NT2/D1 (cell line): ENCODE measurements at regions not wholly inside any gene's neighbourhood (a gene's known extent, or its start where the extent isn't known, plus 50 kb on each side); places are given as distances from the start of the nearest gene placed in this dataset.

Experiments used
- DNase-seq: peaks from one replicate; pipeline ENCODE4 v3.0.0-alpha.2; 2011; ENCODE audit warnings: low read depth, low spot score
- H3K27me3 ChIP-seq: 2 replicates; pipeline ENCODE4 v1.6.0; 2011; ENCODE audit warnings: mild to moderate bottlenecking; ENCODE audit not compliant: insufficient read length, insufficient read depth
- H3K36me3 ChIP-seq: 2 replicates; pipeline ENCODE4 v1.6.1; 2011; ENCODE audit warnings: mild to moderate bottlenecking, low read length, mixed read lengths; ENCODE audit not compliant: insufficient read depth, insufficient read length
- H3K4me1 ChIP-seq: 2 replicates; pipeline ENCODE4 v1.5.1; 2011; ENCODE audit not compliant: insufficient read depth, insufficient read length
- H3K4me3 ChIP-seq: 2 replicates; pipeline ENCODE4 v1.5.1; 2011; ENCODE audit warnings: low read depth; ENCODE audit not compliant: insufficient read length
- H3K9ac ChIP-seq: 2 replicates; pipeline ENCODE4 v1.6.0; 2011; ENCODE audit warnings: low read depth; ENCODE audit not compliant: insufficient read length
- H3K9me3 ChIP-seq: 2 replicates; pipeline ENCODE4 v1.5.1; 2011; ENCODE audit warnings: mild to moderate bottlenecking, low read length; ENCODE audit not compliant: insufficient read depth
- SUZ12 ChIP-seq: IDR thresholded peaks from 2 replicates; pipeline ENCODE4 v1.6.1; 2011; ENCODE audit not compliant: insufficient read length, insufficient read depth; ENCODE audit errors: extremely low read depth
- YY1 ChIP-seq: IDR thresholded peaks from 2 replicates; pipeline ENCODE4 v1.6.1; 2011; ENCODE audit not compliant: insufficient read length, insufficient read depth
- ZNF274 ChIP-seq: IDR thresholded peaks from 2 replicates; pipeline ENCODE4 v1.6.1; 2011; ENCODE audit warnings: mild to moderate bottlenecking, low read depth, low read length

DNA sequence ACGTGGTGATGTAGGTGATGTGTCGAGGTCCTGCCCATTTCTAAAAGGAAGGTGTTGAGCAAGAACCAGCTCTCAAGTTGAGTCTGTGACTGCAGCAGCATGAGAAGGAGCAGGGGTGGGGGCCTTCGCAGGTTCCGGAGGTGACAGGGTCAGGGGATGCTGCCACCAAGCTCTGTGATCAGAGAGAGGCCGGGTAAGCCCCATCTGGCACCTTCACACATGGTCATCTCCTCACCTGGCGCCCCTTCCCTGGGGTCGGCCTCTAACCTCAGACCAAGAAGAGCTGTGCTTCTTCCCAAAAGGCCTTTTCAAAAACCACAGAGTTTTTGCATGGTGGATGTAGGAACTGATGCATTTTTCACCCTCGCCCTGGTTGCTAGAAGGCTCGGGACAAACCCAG is 137.6 kb downstream of the CPZ start:
- no peaks in the 10 kb centered on the region for H3K36me3 ChIP-seq
- no peak overlapping the region for H3K4me3 ChIP-seq
- H3K4me1 ChIP-seq: peaks cover 8% of the 10 kb centered on the region
- H3K9ac ChIP-seq: no peak overlapping the region
- H3K9me3 ChIP-seq: peaks cover 12% of the 10 kb centered on the region; the same call in 1 of the 2 replicates
- no peak for DNase-seq
- TF ChIP-seq ZNF274: no peak
- TF ChIP-seq SUZ12: no peak
- TF ChIP-seq YY1: no peak
- no peaks in the 10 kb centered on the region for H3K27me3 ChIP-seq

GRCh38 chr4:8729408-8730149 is 137.0 kb downstream of the CPZ start:
- Histone ChIP-seq H3K36me3 (no peaks in the 10 kb centered on the region), H3K27me3 (no peaks in the 10 kb centered on the region), H3K4me3 (no peak overlapping the region), H3K9ac (no peak overlapping the region), H3K4me1 (peaks cover 14% of the 10 kb centered on the region), H3K9me3 (peaks cover 11% of the 10 kb centered on the region; the same call in 1 of the 2 replicates)
- no peak for DNase-seq
- TF ChIP-seq SUZ12 (no peak), ZNF274 (no peak), YY1 (no peak)

DNA sequence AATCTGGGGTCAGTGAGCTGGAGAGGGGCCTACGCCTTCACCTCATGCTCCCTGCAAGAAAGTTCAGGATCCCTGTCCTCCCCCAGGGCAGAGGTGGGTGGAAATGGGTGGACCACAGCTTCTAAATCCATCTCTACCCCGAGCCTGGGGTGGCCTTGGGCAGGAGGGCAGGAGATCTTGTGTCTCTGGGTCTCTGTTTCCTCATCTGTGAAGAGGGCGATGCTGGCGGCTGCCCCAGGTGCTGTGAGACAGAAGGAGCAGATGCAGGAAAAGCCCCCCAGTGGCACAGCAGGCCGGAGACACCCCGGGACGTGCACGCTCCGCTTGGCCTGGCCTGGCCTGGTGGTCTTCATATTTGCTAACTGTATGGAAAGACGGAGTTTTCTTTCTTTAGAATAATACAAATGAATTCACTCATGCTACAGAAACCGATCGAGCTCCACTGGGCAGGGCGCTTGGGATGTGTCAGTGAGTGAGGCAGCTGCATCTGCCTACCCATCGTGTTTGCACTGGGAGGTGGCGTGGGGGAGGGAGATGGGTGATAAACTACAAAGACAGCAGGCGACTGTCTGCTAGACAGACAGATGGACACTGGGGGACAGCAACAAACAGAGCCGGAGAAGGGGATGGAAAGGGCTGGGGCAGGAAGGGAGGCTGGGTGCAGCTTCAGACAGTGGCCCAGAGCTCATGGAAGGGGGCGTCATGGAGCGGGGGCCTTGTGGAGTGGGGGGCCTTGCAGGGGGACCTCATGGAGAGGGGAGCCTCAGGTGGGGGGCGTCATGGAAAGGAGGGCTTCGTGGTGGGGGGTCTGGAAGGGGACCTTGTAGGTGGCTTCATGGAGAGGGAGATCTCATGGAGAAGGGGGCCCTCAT is 136.2 kb downstream of the CPZ start:
- H3K27me3 ChIP-seq: no peaks in the 10 kb centered on the region
- DNase-seq: no peak
- no peaks in the 10 kb centered on the region for H3K36me3 ChIP-seq
- H3K9ac ChIP-seq: no peak overlapping the region
- H3K4me3 ChIP-seq: no peak overlapping the region
- H3K9me3 ChIP-seq: peaks cover 2% of the 10 kb centered on the region; the same call in 1 of the 2 replicates
- H3K4me1 ChIP-seq: peaks cover 14% of the 10 kb centered on the region
- TF ChIP-seq ZNF274 (no peak), SUZ12 (no peak), YY1 (no peak)

- H3K9ac ChIP-seq: no peak overlapping the region
- H3K4me1 ChIP-seq: peaks cover 14% of the 10 kb centered on the region
- H3K27me3 ChIP-seq: no peaks in the 10 kb centered on the region
- H3K4me3 ChIP-seq: no peak overlapping the region
- no peak for DNase-seq
- no peak for TF ChIP-seq ZNF274
- TF ChIP-seq YY1: no peak
- no peak for TF ChIP-seq SUZ12
- H3K36me3 ChIP-seq: no peaks in the 10 kb centered on the region
- H3K9me3 ChIP-seq: no peaks in the 10 kb centered on the region
Measured at GRCh38 chr4:8727546-8728510, 135.3 kb downstream of the CPZ start.

DNA sequence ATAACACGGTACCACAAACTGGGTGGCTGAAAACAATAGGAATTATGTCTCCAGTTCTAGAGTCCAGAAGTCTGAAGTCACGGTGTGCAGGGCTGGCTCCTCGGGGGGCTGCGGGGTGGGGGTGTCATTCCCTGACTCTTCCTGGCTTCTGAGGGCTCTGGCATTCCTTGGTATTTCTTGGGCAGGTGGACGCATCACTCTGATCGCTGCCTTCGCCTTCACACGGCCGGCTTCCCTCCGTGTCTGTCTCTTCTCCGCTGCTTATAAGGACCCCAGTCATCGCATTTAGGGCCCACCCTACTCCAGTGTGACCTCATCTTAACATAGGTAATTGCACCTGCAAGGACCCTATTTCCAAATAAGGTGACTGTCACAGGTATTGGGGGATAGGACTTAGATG is 134.6 kb downstream of the CPZ start:
- no peaks in the 10 kb centered on the region for H3K36me3 ChIP-seq
- H3K9me3 ChIP-seq: no peaks in the 10 kb centered on the region
- DNase-seq: no peak
- H3K4me3 ChIP-seq: no peak overlapping the region
- no peak for TF ChIP-seq ZNF274
- no peak for TF ChIP-seq SUZ12
- TF ChIP-seq YY1: no peak
- H3K4me1 ChIP-seq: peaks cover 12% of the 10 kb centered on the region
- H3K27me3 ChIP-seq: no peaks in the 10 kb centered on the region
- H3K9ac ChIP-seq: no peak overlapping the region

- TF ChIP-seq YY1: no peak
- TF ChIP-seq SUZ12: no peak
- no peak for TF ChIP-seq ZNF274
- no peaks in the 10 kb centered on the region for H3K9me3 ChIP-seq
- no peaks in the 10 kb centered on the region for H3K27me3 ChIP-seq
- no peaks in the 10 kb centered on the region for H3K36me3 ChIP-seq
- H3K9ac ChIP-seq: no peak overlapping the region
- no peak overlapping the region for H3K4me3 ChIP-seq
- H3K4me1 ChIP-seq: peaks cover 12% of the 10 kb centered on the region
- DNase-seq: no peak
Measured at GRCh38 chr4:8726344-8726851, 133.8 kb downstream of the CPZ start.
